ENCODE measurements at regions not wholly inside any gene's neighbourhood (a gene's known extent, or its start where the extent isn't known, plus 50 kb on each side); places are given as distances from the start of the nearest gene placed in this dataset.

- H3K9me2 ChIP-seq = no peaks in the 10 kb centered on the region
- H3K9me3 ChIP-seq = no peaks in the 10 kb centered on the region
- H3K4me3 ChIP-seq (ENCODE audit: low read depth in 2 of 2, low read length in 1 of 2) = no peak overlapping the region
- no peak for TF ChIP-seq RCOR1 (IDR thresholded peaks at IDR 0.05; ENCODE audit: low read length)
- no peak for TF ChIP-seq GATA2 (CRISPR knock-in tag; IDR thresholded peaks at IDR 0.05)
- no peak for TF ChIP-seq SMC3 (IDR thresholded peaks at IDR 0.05; ENCODE audit: low read depth, low read length)
- TF ChIP-seq POLR2AphosphoS5 (IDR thresholded peaks at IDR 0.05; ENCODE audit: low read depth, low read length) = no peak
- TF ChIP-seq USF2 (IDR thresholded peaks at IDR 0.05; ENCODE audit: borderline replicate concordance, low read depth, low read length) = no peak
- no peak for TF ChIP-seq IRF3 (IDR thresholded peaks at IDR 0.05; ENCODE audit: low read depth, low read length)
- no peak for TF ChIP-seq EP300 (IDR thresholded peaks at IDR 0.05; ENCODE audit: borderline replicate concordance in 1 of 2, low read depth in 1 of 2, low read length in 1 of 2)
- H2AFZ ChIP-seq (ENCODE audit: low read depth) = no peak overlapping the region
- no peak for DNase-seq
- H3K9ac ChIP-seq = no peak overlapping the region
- no peaks in the 10 kb centered on the region for H3K36me3 ChIP-seq (replicated peaks in 1 of 2; ENCODE audit: control insufficient read depth in 1 of 2, insufficient read depth in 2 of 2, low read length in 1 of 2)
- no peak overlapping the region for H3K4me2 ChIP-seq
- H3K27ac ChIP-seq (ENCODE audit: low read depth in 2 of 2, low read length in 1 of 2) = no peak overlapping the region
- CTCF ChIA-PET = interaction anchor here (1.0 kb wide), 1 partner anchor 14 kb away, joined by 3 read pairs; no protein-coding TSS in a partner anchor
- no peaks in the 10 kb centered on the region for H3K4me1 ChIP-seq (ENCODE audit: control insufficient read depth in 1 of 2, insufficient read depth in 2 of 2, low read depth in 1 of 2, low read length in 1 of 2)
- WGBS (ENCODE audit: low lambda C conversion rate) = 64% methylated on average over 1 of the region's 1 CpG
- no peaks in the 10 kb centered on the region for H3F3A ChIP-seq (replicated peaks; ENCODE audit: insufficient read depth)
- POLR2A ChIA-PET = no interaction called here
- no peaks in the 10 kb centered on the region for H3K79me2 ChIP-seq (ENCODE audit: insufficient read depth)
- no peaks in the 10 kb centered on the region for H3K27me3 ChIP-seq (ENCODE audit: insufficient read depth)
- H4K20me1 ChIP-seq (ENCODE audit: insufficient read depth) = no peaks in the 10 kb centered on the region
These were observed 285.5 kb downstream of the HACE1 start for GRCh38 chr6:104574135-104574750.

- Histone ChIP-seq H3K4me3 (ENCODE audit: low read depth in 2 of 2, low read length in 1 of 2) (no peak overlapping the region), H3K9me2 (no peaks in the 10 kb centered on the region), H3K4me2 (no peak overlapping the region), H3K27me3 (ENCODE audit: insufficient read depth) (no peaks in the 10 kb centered on the region), H3F3A (replicated peaks; ENCODE audit: insufficient read depth) (no peaks in the 10 kb centered on the region), H3K27ac (ENCODE audit: low read depth in 2 of 2, low read length in 1 of 2) (no peak overlapping the region), H3K9me3 (no peaks in the 10 kb centered on the region), H3K4me1 (ENCODE audit: control insufficient read depth in 1 of 2, insufficient read depth in 2 of 2, low read depth in 1 of 2, low read length in 1 of 2) (no peaks in the 10 kb centered on the region), H3K36me3 (replicated peaks in 1 of 2; ENCODE audit: control insufficient read depth in 1 of 2, insufficient read depth in 2 of 2, low read length in 1 of 2) (no peaks in the 10 kb centered on the region), H4K20me1 (ENCODE audit: insufficient read depth) (no peaks in the 10 kb centered on the region), H2AFZ (ENCODE audit: low read depth) (no peak overlapping the region), H3K79me2 (ENCODE audit: insufficient read depth) (no peaks in the 10 kb centered on the region), H3K9ac (no peak overlapping the region)
- 72% methylated on average over 3 of the region's 3 CpGs for WGBS (ENCODE audit: low lambda C conversion rate)
- no peak for DNase-seq
- ChIA-PET POLR2A (no interaction called here), CTCF (interaction anchor here (1.0 kb wide), 1 partner anchor 15 kb away, joined by 3 read pairs; no protein-coding TSS in a partner anchor)
- TF ChIP-seq IRF3 (IDR thresholded peaks at IDR 0.05; ENCODE audit: low read depth, low read length) = no peak
- no peak for TF ChIP-seq TCF12 (IDR thresholded peaks at IDR 0.05)
- no peak for TF ChIP-seq EZH2phosphoT487 (IDR thresholded peaks at IDR 0.05; ENCODE audit: borderline replicate concordance, low read depth)
- no peak for TF ChIP-seq RXRA (IDR thresholded peaks at IDR 0.05; ENCODE audit: borderline replicate concordance, low read depth)
These were observed 286.4 kb downstream of the HACE1 start for GRCh38 chr6:104573350-104573749.
